ENCODE measurements at regions not wholly inside any gene's neighbourhood (a gene's known extent, or its start where the extent isn't known, plus 50 kb on each side); places are given as distances from the start of the nearest gene placed in this dataset.

DNA sequence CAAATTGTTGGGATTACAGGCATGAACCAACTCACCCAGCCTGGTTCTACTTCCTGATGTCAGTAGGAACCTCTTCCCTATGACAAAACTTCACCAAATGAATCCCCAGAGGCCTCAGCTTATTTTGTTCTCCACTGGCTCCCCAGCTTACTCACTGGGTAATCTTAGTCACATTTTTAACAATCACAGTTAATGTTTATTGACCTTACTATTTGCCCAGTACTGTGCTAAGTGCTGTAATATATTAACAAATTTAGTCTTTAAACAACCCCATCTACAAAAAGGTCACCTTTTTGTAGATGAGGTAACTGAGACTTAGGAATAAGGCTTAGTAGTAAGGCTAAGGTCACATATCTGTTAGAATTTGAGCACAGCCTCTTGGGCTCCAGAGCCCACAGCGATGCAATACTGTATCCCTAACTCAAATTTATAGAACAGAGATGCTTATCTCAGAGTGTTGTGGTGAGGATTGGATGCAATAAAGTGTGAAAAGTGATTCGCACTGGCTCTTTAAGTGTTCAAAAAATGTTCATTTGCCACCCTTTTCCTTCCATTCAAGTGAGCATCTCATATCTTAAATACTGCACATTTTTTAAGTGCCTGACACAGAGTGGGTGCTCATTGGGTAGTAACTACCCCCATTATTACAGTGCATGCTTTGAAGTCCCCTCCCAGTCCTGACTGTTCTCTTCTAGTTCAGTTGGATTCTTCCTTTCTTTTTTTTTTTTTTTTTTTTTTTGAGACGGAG lies 146.4 kb upstream of the ARHGAP5 start:
- Histone ChIP-seq H3K4me2 (ENCODE audit: low read depth, low read length, poor library complexity, severe bottlenecking) (no peak overlapping the region), H4K20me1 (ENCODE audit: low read depth, low read length) (no peaks in the 10 kb centered on the region), H3K36me3 (ENCODE audit: low read length) (no peaks in the 10 kb centered on the region), H3K9me3 (ENCODE audit: insufficient read depth, low read length) (no peaks in the 10 kb centered on the region), H2AFZ (ENCODE audit: low read depth, low read length, severe bottlenecking) (no peak overlapping the region), H3F3A (ENCODE audit: insufficient read depth) (no peaks in the 10 kb centered on the region), H3K79me2 (ENCODE audit: insufficient read depth, low read length) (no peaks in the 10 kb centered on the region), H3K27ac (ENCODE audit: low read depth, low read length) (no peak overlapping the region), H3K27me3 (ENCODE audit: low read length) (no peaks in the 10 kb centered on the region), H3K4me3 (ENCODE audit: insufficient read depth, low read length, poor library complexity, severe bottlenecking) (no peak overlapping the region), H3K9me2 (replicated peaks; ENCODE audit: insufficient read depth, low read length) (no peaks in the 10 kb centered on the region), H3K9ac (ENCODE audit: low read length) (no peak overlapping the region)
- no peak for TF ChIP-seq EZH2phosphoT487 (conservative IDR thresholded peaks at IDR 0.05; ENCODE audit: low read length)
- TF ChIP-seq CTCF (IDR thresholded peaks at IDR 0.05; ENCODE audit: insufficient read depth, low read length, poor library complexity, severe bottlenecking): no peak

GRCh38 chr14:31932675-31933074 lies 144.4 kb upstream of the ARHGAP5 start:
- Histone ChIP-seq H4K20me1 (ENCODE audit: low read depth, low read length) (no peaks in the 10 kb centered on the region), H3K27ac (ENCODE audit: low read depth, low read length) (no peak overlapping the region), H3F3A (ENCODE audit: insufficient read depth) (no peaks in the 10 kb centered on the region), H3K4me3 (ENCODE audit: insufficient read depth, low read length, poor library complexity, severe bottlenecking) (no peak overlapping the region), H2AFZ (ENCODE audit: low read depth, low read length, severe bottlenecking) (no peak overlapping the region), H3K27me3 (ENCODE audit: low read length) (no peaks in the 10 kb centered on the region), H3K9me2 (replicated peaks; ENCODE audit: insufficient read depth, low read length) (no peaks in the 10 kb centered on the region), H3K9ac (ENCODE audit: low read length) (no peak overlapping the region), H3K79me2 (ENCODE audit: insufficient read depth, low read length) (no peaks in the 10 kb centered on the region), H3K9me3 (ENCODE audit: insufficient read depth, low read length) (no peaks in the 10 kb centered on the region), H3K36me3 (ENCODE audit: low read length) (no peaks in the 10 kb centered on the region), H3K4me2 (ENCODE audit: low read depth, low read length, poor library complexity, severe bottlenecking) (no peak overlapping the region)
- TF ChIP-seq CTCF (IDR thresholded peaks at IDR 0.05; ENCODE audit: insufficient read depth, low read length, poor library complexity, severe bottlenecking) (no peak), EZH2phosphoT487 (conservative IDR thresholded peaks at IDR 0.05; ENCODE audit: low read length) (no peak)

DNA sequence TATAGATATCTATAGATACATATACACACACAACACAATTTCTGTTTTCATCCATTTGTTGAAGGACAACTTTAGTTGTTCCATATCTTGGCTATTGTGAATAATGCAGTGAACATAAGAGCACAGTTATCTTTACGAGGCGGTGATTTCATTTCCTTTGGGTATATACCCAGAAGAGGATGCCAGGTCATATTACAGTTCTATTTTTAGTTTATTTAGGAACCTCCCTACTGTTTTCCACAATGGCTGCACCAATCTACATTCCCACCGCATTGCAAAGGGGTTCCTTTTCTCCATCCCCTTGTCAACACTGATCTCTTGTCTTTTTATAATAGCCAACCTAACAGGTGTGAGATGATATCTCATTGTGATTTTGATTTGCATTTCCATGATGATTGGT lies 143.4 kb upstream of the ARHGAP5 start:
- TF ChIP-seq EZH2phosphoT487 (conservative IDR thresholded peaks at IDR 0.05; ENCODE audit: low read length): no peak
- no peak for TF ChIP-seq CTCF (IDR thresholded peaks at IDR 0.05; ENCODE audit: insufficient read depth, low read length, poor library complexity, severe bottlenecking)
- Histone ChIP-seq H3K4me3 (ENCODE audit: insufficient read depth, low read length, poor library complexity, severe bottlenecking) (no peak overlapping the region), H3K4me2 (ENCODE audit: low read depth, low read length, poor library complexity, severe bottlenecking) (no peak overlapping the region), H3K9ac (ENCODE audit: low read length) (no peak overlapping the region), H4K20me1 (ENCODE audit: low read depth, low read length) (no peaks in the 10 kb centered on the region), H3K36me3 (ENCODE audit: low read length) (no peaks in the 10 kb centered on the region), H3F3A (ENCODE audit: insufficient read depth) (no peaks in the 10 kb centered on the region), H3K27ac (ENCODE audit: low read depth, low read length) (no peak overlapping the region), H3K27me3 (ENCODE audit: low read length) (no peaks in the 10 kb centered on the region), H3K9me2 (replicated peaks; ENCODE audit: insufficient read depth, low read length) (no peaks in the 10 kb centered on the region), H3K79me2 (ENCODE audit: insufficient read depth, low read length) (no peaks in the 10 kb centered on the region), H2AFZ (ENCODE audit: low read depth, low read length, severe bottlenecking) (no peak overlapping the region), H3K9me3 (ENCODE audit: insufficient read depth, low read length) (no peaks in the 10 kb centered on the region)

All from SU-DHL-6 (cell line).